Keratinocyte (primary cell): ENCODE measurements at regions not wholly inside any gene's neighbourhood (a gene's known extent, or its start where the extent isn't known, plus 50 kb on each side); places are given as distances from the start of the nearest gene placed in this dataset.

Source experiments
- DNase-seq: peaks from one replicate; pipeline ENCODE4 v3.0.0-alpha.2; 2011; ENCODE audit warnings: low read depth, missing footprints, low spot score
- FAIRE-seq: peaks from 2 replicates; lab custom pipeline; 2011; peaks lifted over from hg19 to GRCh38; lab: Jason Lieb, UNC
- H2AFZ ChIP-seq: 2 replicates; pipeline ENCODE4 v1.6.0; 2012; ENCODE audit warnings: low read length, control low read depth, inconsistent platforms; ENCODE audit not compliant: control insufficient read depth
- H3K27ac ChIP-seq: 2 replicates; pipeline ENCODE4 v1.5.1; 2011; ENCODE audit warnings: low read length; ENCODE audit not compliant: control insufficient read depth, insufficient read depth
- H3K27me3 ChIP-seq: 3 replicates; pipeline ENCODE4 v1.6.0; 2011; ENCODE audit warnings: low read length; ENCODE audit not compliant: control insufficient read depth, insufficient read depth; ENCODE audit errors: extremely low read depth
- H3K36me3 ChIP-seq, 2 experiments: 2 replicates in 1 of 2; 3 replicates in 1 of 2; pipeline ENCODE4 v1.5.1; 2011; ENCODE audit warnings: low read length in 2 of 2, mild to moderate bottlenecking in 1 of 2; ENCODE audit not compliant: control insufficient read depth in 2 of 2, insufficient read depth in 2 of 2; ENCODE audit errors: extremely low read depth in 1 of 2
- H3K4me1 ChIP-seq: 3 replicates; pipeline ENCODE4 v1.5.1; 2011; ENCODE audit warnings: low read length; ENCODE audit not compliant: control insufficient read depth, insufficient read depth; ENCODE audit errors: extremely low read depth
- H3K4me2 ChIP-seq: 3 replicates; pipeline ENCODE4 v1.6.0; 2011; ENCODE audit warnings: low read depth, low read length; ENCODE audit not compliant: control insufficient read depth, insufficient read depth; ENCODE audit errors: extremely low read depth
- H3K4me3 ChIP-seq, 3 experiments: fragments of 200-600 bp in 1 of 3; sonication (generic) in 1 of 3; 2 replicates in 2 of 3; 3 replicates in 1 of 3; pipeline ENCODE4 v1.5.1; 2011 to 2016; ENCODE audit warnings: low read length in 3 of 3, mild to moderate bottlenecking in 3 of 3, control low read depth in 2 of 3, inconsistent platforms in 1 of 3, low read depth in 1 of 3, mixed read lengths in 1 of 3, mixed run types in 1 of 3, moderate library complexity in 1 of 3; ENCODE audit not compliant: control insufficient read depth in 2 of 3, insufficient read depth in 2 of 3; ENCODE audit errors: extremely low read depth in 1 of 3
- H3K79me2 ChIP-seq: 2 replicates; pipeline ENCODE4 v1.6.0; 2012; ENCODE audit warnings: low read length; ENCODE audit not compliant: control insufficient read depth, insufficient read depth
- H3K9ac ChIP-seq: 3 replicates; pipeline ENCODE4 v1.6.0; 2011; ENCODE audit warnings: low read length; ENCODE audit not compliant: control insufficient read depth, insufficient read depth; ENCODE audit errors: extremely low read depth
- H3K9me1 ChIP-seq: 3 replicates; pipeline ENCODE4 v1.6.0; 2011; ENCODE audit warnings: low read length; ENCODE audit not compliant: control insufficient read depth, insufficient read depth; ENCODE audit errors: extremely low read depth
- H3K9me3 ChIP-seq: 2 replicates; pipeline ENCODE4 v1.5.1; 2012; ENCODE audit warnings: low read depth, low read length; ENCODE audit not compliant: control insufficient read depth
- H4K20me1 ChIP-seq: 3 replicates; pipeline ENCODE4 v1.6.0; 2011; ENCODE audit warnings: low read length; ENCODE audit not compliant: control insufficient read depth, insufficient read depth; ENCODE audit errors: extremely low read depth
- EZH2 ChIP-seq: IDR thresholded peaks from one replicate; pipeline ENCODE4 v1.6.1; 2012; ENCODE audit warnings: inconsistent platforms, mild to moderate bottlenecking, low read length, moderate library complexity
- dilution Hi-C: fragments of 300-500 bp; cut with MboI; formaldehyde crosslinking; loops from one replicate; pipeline ENCODE4 v1.7.0; 2020; ENCODE audit warnings: low sequenced_read_pairs; ENCODE audit not compliant: extremely low pct_ligation_motif_present
- TF ChIP-seq, protein P1 (sequence below), 3 experiments: IDR thresholded peaks in 1 of 3; conservative IDR thresholded peaks in 1 of 3; optimal IDR thresholded peaks in 1 of 3; 2 replicates in 2 of 3; 3 replicates in 1 of 3; pipeline versions ENCODE3 to v1.5.1; 2011; ENCODE audit warnings: low read length in 3 of 3, mild to moderate bottlenecking in 3 of 3, moderate library complexity in 2 of 3, control low read depth in 1 of 3, inconsistent platforms in 1 of 3; ENCODE audit not compliant: insufficient read depth in 2 of 3; ENCODE audit errors: extremely low read depth in 1 of 3

- H3K4me1 ChIP-seq, result peaks cover 3% of the 10 kb centered on the region
- TF ChIP-seq, protein P1, sequence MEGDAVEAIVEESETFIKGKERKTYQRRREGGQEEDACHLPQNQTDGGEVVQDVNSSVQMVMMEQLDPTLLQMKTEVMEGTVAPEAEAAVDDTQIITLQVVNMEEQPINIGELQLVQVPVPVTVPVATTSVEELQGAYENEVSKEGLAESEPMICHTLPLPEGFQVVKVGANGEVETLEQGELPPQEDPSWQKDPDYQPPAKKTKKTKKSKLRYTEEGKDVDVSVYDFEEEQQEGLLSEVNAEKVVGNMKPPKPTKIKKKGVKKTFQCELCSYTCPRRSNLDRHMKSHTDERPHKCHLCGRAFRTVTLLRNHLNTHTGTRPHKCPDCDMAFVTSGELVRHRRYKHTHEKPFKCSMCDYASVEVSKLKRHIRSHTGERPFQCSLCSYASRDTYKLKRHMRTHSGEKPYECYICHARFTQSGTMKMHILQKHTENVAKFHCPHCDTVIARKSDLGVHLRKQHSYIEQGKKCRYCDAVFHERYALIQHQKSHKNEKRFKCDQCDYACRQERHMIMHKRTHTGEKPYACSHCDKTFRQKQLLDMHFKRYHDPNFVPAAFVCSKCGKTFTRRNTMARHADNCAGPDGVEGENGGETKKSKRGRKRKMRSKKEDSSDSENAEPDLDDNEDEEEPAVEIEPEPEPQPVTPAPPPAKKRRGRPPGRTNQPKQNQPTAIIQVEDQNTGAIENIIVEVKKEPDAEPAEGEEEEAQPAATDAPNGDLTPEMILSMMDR (optimal IDR thresholded peaks at IDR 0.05 in 1 of 3, IDR thresholded peaks at IDR 0.05 in 1 of 3, conservative IDR thresholded peaks at IDR 0.05 in 1 of 3; ENCODE audit: extremely low read depth in 1 of 3, insufficient read depth in 2 of 3, low read length in 3 of 3), result no peak
- TF ChIP-seq EZH2, result no peak
- no peak for DNase-seq
- no peak overlapping the region for H3K4me3 ChIP-seq
- dilution Hi-C loops, result no loop called here
- no peaks in the 10 kb centered on the region for H3K79me2 ChIP-seq
- no peak for FAIRE-seq
- no peaks in the 10 kb centered on the region for H4K20me1 ChIP-seq
- no peaks in the 10 kb centered on the region for H3K36me3 ChIP-seq
- no peak overlapping the region for H3K9ac ChIP-seq
- no peaks in the 10 kb centered on the region for H3K9me3 ChIP-seq
- H3K4me2 ChIP-seq, result no peak overlapping the region
- no peaks in the 10 kb centered on the region for H3K9me1 ChIP-seq
- H3K27ac ChIP-seq, result no peak overlapping the region
- H3K27me3 ChIP-seq, result no peaks in the 10 kb centered on the region
- no peak overlapping the region for H2AFZ ChIP-seq
Measured at GRCh38 chr1:238177351-238177750, 286.6 kb upstream of the ZP4 start.

DNA sequence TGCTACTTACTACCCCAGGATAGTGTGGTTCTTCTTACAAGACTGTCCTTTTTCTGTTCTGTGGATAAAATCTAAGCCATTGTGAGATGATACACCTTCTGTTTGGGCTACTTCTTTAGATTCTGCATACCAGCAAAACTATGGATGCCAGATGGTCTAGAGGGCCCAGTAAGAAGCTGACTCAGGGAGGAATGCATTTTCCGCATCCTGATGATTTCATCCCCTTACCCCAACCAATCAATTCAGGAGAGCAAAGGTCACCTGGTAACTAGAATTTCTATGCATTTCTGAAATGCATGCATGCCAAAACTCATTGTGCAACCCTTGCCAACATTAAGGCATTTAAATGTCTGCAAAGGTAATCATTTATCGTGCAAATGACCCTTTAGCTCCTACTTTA lies 285.7 kb upstream of the ZP4 start:
- H3K36me3 ChIP-seq, result no peaks in the 10 kb centered on the region
- H3K27ac ChIP-seq, result no peak overlapping the region
- H3K9me1 ChIP-seq, result no peaks in the 10 kb centered on the region
- dilution Hi-C loops, result no loop called here
- H2AFZ ChIP-seq, result no peak overlapping the region
- no peaks in the 10 kb centered on the region for H3K79me2 ChIP-seq
- no peak for TF ChIP-seq EZH2
- TF ChIP-seq, protein P1 (optimal IDR thresholded peaks at IDR 0.05 in 1 of 3, IDR thresholded peaks at IDR 0.05 in 1 of 3, conservative IDR thresholded peaks at IDR 0.05 in 1 of 3; ENCODE audit: extremely low read depth in 1 of 3, insufficient read depth in 2 of 3, low read length in 3 of 3), result no peak
- no peaks in the 10 kb centered on the region for H3K27me3 ChIP-seq
- peaks cover 3% of the 10 kb centered on the region for H3K4me1 ChIP-seq
- H3K9me3 ChIP-seq, result no peaks in the 10 kb centered on the region
- no peak overlapping the region for H3K9ac ChIP-seq
- no peak overlapping the region for H3K4me2 ChIP-seq
- DNase-seq (no peak), FAIRE-seq (no peak)
- no peak overlapping the region for H3K4me3 ChIP-seq
- no peaks in the 10 kb centered on the region for H4K20me1 ChIP-seq
